ENCODE measurements at regions not wholly inside any gene's neighbourhood (a gene's known extent, or its start where the extent isn't known, plus 50 kb on each side); places are given as distances from the start of the nearest gene placed in this dataset.

- H3K27me3 ChIP-seq (ENCODE audit: control insufficient read depth in 4 of 4, insufficient read depth in 4 of 4, low read length in 3 of 4), result no peaks in the 10 kb centered on the region
- WGBS, result 96% methylated on average over 2 of the region's 2 CpGs
These were observed 75.7 kb upstream of the ARHGAP24 start for GRCh38 chr4:85399270-85399669.

DNA sequence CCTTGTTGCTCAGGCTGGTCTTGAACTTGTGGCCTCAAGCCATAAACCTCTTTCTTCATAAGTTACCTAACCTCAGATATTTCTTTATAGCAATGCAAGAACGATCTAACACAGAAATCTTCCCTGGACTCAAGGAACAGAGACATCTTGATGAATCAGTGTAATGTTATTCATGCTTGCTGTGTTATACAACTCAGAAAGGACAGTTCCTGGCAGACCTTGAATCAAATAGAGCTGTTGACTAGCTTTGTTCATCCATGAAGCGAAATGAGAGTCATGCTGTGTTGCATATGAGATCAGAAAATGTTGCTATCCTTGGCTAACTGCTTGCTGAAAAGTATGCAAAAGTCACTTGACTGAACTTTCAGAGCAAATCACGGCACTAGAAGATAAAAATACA is 72.6 kb upstream of the ARHGAP24 start:
- H3K36me3 ChIP-seq (ENCODE audit: control insufficient read depth in 4 of 4, insufficient read depth in 3 of 4, low read depth in 1 of 4, low read length in 3 of 4), result no peaks in the 10 kb centered on the region
- no peaks in the 10 kb centered on the region for H3K4me1 ChIP-seq (ENCODE audit: control insufficient read depth in 4 of 4, insufficient read depth in 4 of 4, low read length in 3 of 4)
- TF ChIP-seq RXRA (IDR thresholded peaks at IDR 0.05) (no peak), SP1 (IDR thresholded peaks at IDR 0.05) (no peak), FOXA1 (IDR thresholded peaks at IDR 0.05) (no peak), JUND (IDR thresholded peaks at IDR 0.05) (no peak)
- TF ChIP-seq, protein P1, sequence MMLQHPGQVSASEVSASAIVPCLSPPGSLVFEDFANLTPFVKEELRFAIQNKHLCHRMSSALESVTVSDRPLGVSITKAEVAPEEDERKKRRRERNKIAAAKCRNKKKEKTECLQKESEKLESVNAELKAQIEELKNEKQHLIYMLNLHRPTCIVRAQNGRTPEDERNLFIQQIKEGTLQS (IDR thresholded peaks at IDR 0.05), result no peak
- no peak overlapping the region for H3K9ac ChIP-seq (ENCODE audit: low read depth in 1 of 2, low read length in 2 of 2)
- H3K27me3 ChIP-seq (ENCODE audit: control insufficient read depth in 4 of 4, insufficient read depth in 4 of 4, low read length in 3 of 4), result no peaks in the 10 kb centered on the region
- no peak overlapping the region for H3K27ac ChIP-seq (ENCODE audit: low read depth in 1 of 2, low read length in 2 of 2)
- no peak for DNase-seq (ENCODE audit: low spot score)
- no peaks in the 10 kb centered on the region for H3K9me3 ChIP-seq (ENCODE audit: control insufficient read depth in 4 of 4, low read length in 3 of 4)
- 77% methylated on average over 3 of the region's 3 CpGs for WGBS
- no peak overlapping the region for H3K4me3 ChIP-seq (ENCODE audit: low read depth in 1 of 3, low read length in 3 of 3)

More at GRCh38 chr4:85399270-85399669, 75.7 kb upstream of the ARHGAP24 start:
- Histone ChIP-seq H3K36me3 (ENCODE audit: control insufficient read depth in 4 of 4, insufficient read depth in 3 of 4, low read depth in 1 of 4, low read length in 3 of 4) (no peaks in the 10 kb centered on the region), H3K9me3 (ENCODE audit: control insufficient read depth in 4 of 4, low read length in 3 of 4) (no peaks in the 10 kb centered on the region), H3K4me1 (ENCODE audit: control insufficient read depth in 4 of 4, insufficient read depth in 4 of 4, low read length in 3 of 4) (no peaks in the 10 kb centered on the region), H3K9ac (ENCODE audit: low read depth in 1 of 2, low read length in 2 of 2) (no peak overlapping the region), H3K27ac (ENCODE audit: low read depth in 1 of 2, low read length in 2 of 2) (no peak overlapping the region), H3K4me3 (ENCODE audit: low read depth in 1 of 3, low read length in 3 of 3) (no peak overlapping the region)
- TF ChIP-seq, protein P2, sequence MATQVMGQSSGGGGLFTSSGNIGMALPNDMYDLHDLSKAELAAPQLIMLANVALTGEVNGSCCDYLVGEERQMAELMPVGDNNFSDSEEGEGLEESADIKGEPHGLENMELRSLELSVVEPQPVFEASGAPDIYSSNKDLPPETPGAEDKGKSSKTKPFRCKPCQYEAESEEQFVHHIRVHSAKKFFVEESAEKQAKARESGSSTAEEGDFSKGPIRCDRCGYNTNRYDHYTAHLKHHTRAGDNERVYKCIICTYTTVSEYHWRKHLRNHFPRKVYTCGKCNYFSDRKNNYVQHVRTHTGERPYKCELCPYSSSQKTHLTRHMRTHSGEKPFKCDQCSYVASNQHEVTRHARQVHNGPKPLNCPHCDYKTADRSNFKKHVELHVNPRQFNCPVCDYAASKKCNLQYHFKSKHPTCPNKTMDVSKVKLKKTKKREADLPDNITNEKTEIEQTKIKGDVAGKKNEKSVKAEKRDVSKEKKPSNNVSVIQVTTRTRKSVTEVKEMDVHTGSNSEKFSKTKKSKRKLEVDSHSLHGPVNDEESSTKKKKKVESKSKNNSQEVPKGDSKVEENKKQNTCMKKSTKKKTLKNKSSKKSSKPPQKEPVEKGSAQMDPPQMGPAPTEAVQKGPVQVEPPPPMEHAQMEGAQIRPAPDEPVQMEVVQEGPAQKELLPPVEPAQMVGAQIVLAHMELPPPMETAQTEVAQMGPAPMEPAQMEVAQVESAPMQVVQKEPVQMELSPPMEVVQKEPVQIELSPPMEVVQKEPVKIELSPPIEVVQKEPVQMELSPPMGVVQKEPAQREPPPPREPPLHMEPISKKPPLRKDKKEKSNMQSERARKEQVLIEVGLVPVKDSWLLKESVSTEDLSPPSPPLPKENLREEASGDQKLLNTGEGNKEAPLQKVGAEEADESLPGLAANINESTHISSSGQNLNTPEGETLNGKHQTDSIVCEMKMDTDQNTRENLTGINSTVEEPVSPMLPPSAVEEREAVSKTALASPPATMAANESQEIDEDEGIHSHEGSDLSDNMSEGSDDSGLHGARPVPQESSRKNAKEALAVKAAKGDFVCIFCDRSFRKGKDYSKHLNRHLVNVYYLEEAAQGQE (IDR thresholded peaks at IDR 0.05), result no peak
- TF ChIP-seq, protein P1 (IDR thresholded peaks at IDR 0.05), result no peak
- TF ChIP-seq, protein P3, sequence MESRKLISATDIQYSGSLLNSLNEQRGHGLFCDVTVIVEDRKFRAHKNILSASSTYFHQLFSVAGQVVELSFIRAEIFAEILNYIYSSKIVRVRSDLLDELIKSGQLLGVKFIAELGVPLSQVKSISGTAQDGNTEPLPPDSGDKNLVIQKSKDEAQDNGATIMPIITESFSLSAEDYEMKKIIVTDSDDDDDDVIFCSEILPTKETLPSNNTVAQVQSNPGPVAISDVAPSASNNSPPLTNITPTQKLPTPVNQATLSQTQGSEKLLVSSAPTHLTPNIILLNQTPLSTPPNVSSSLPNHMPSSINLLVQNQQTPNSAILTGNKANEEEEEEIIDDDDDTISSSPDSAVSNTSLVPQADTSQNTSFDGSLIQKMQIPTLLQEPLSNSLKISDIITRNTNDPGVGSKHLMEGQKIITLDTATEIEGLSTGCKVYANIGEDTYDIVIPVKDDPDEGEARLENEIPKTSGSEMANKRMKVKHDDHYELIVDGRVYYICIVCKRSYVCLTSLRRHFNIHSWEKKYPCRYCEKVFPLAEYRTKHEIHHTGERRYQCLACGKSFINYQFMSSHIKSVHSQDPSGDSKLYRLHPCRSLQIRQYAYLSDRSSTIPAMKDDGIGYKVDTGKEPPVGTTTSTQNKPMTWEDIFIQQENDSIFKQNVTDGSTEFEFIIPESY (IDR thresholded peaks at IDR 0.05), result no peak
- TF ChIP-seq JUND (IDR thresholded peaks at IDR 0.05) (no peak), GABPA (IDR thresholded peaks at IDR 0.05 in 1 of 2, conservative IDR thresholded peaks at IDR 0.05 in 1 of 2) (no peak)
- DNase-seq (ENCODE audit: low spot score), result no peak

DNA sequence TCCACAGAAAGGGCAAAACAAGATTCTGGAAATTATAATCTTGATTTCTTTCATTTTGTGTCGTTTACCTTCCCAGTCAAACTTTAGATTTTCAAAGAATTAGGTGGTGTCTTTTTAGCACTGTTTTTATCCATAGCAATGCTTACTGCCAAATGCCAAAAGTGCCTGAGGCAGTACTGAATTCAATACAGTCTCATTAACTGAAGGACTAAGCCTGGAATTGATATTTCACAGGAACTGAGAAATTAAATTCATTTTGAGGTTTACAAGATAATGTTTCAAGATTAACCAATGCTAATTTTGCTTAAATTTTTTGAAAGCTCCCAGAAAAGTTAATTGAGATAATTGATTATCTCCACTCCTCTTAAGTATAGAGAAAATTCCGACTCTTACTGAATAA is 68.8 kb upstream of the ARHGAP24 start:
- no peaks in the 10 kb centered on the region for H3K36me3 ChIP-seq (ENCODE audit: control insufficient read depth in 4 of 4, insufficient read depth in 3 of 4, low read depth in 1 of 4, low read length in 3 of 4)
- no peak overlapping the region for H3K27ac ChIP-seq (ENCODE audit: low read depth in 1 of 2, low read length in 2 of 2)
- H3K9me3 ChIP-seq (ENCODE audit: control insufficient read depth in 4 of 4, low read length in 3 of 4), result no peaks in the 10 kb centered on the region
- DNase-seq (ENCODE audit: low spot score), result no peak
- H3K9ac ChIP-seq (ENCODE audit: low read depth in 1 of 2, low read length in 2 of 2), result no peak overlapping the region
- H3K4me1 ChIP-seq (ENCODE audit: control insufficient read depth in 4 of 4, insufficient read depth in 4 of 4, low read length in 3 of 4), result no peaks in the 10 kb centered on the region
- no peaks in the 10 kb centered on the region for H3K27me3 ChIP-seq (ENCODE audit: control insufficient read depth in 4 of 4, insufficient read depth in 4 of 4, low read length in 3 of 4)
- no peak overlapping the region for H3K4me3 ChIP-seq (ENCODE audit: low read depth in 1 of 3, low read length in 3 of 3)
- WGBS, result 79% methylated on average over 2 of the region's 2 CpGs
- TF ChIP-seq SP1 (IDR thresholded peaks at IDR 0.05), result no peak
- no peak for TF ChIP-seq RAD21 (IDR thresholded peaks at IDR 0.05)
- no peak for TF ChIP-seq HNF4A (conservative IDR thresholded peaks at IDR 0.05)
- TF ChIP-seq, protein P3 (IDR thresholded peaks at IDR 0.05), result no peak
- TF ChIP-seq, protein P1 (IDR thresholded peaks at IDR 0.05), result no peak
- no peak for TF ChIP-seq GABPA (IDR thresholded peaks at IDR 0.05 in 1 of 2, conservative IDR thresholded peaks at IDR 0.05 in 1 of 2)
- no peak for TF ChIP-seq HNF4G (IDR thresholded peaks at IDR 0.05)
- TF ChIP-seq NR2F2 (IDR thresholded peaks at IDR 0.05), result no peak
- TF ChIP-seq, protein P2 (IDR thresholded peaks at IDR 0.05), result no peak
- TF ChIP-seq FOXA2 (IDR thresholded peaks at IDR 0.05), result no peak
- TF ChIP-seq RXRA (IDR thresholded peaks at IDR 0.05), result no peak
- TF ChIP-seq EGR1 (IDR thresholded peaks at IDR 0.05; ENCODE audit: low read depth in 2 of 2), result no peak
